Bronchial epithelial cell (primary cell): ENCODE measurements at regions not wholly inside any gene's neighbourhood (a gene's known extent, or its start where the extent isn't known, plus 50 kb on each side); places are given as distances from the start of the nearest gene placed in this dataset.

Experiments used
- DNase-seq: peaks from one replicate; pipeline ENCODE4 v3.0.0-alpha.2; 2010; ENCODE audit warnings: low read depth
- FAIRE-seq: peaks from 2 replicates; lab custom pipeline; 2011; peaks lifted over from hg19 to GRCh38; lab: Jason Lieb, UNC
- H3K27me3 ChIP-seq: 2 replicates; pipeline ENCODE4 v1.5.1; 2011; ENCODE audit warnings: low read length; ENCODE audit not compliant: control insufficient read depth, insufficient read depth
- H3K36me3 ChIP-seq: 2 replicates; pipeline ENCODE4 v1.5.1; 2011; ENCODE audit warnings: low read length; ENCODE audit not compliant: control insufficient read depth, insufficient read depth
- H3K4me3 ChIP-seq: 2 replicates; pipeline ENCODE4 v1.5.1; 2011; ENCODE audit warnings: mild to moderate bottlenecking, low read depth, low read length, control low read depth
- TF ChIP-seq, protein P1 (sequence below): IDR thresholded peaks from 2 replicates; pipeline ENCODE4 v1.5.1; 2011; ENCODE audit warnings: mild to moderate bottlenecking, moderate library complexity, low read length, control low read depth, inconsistent platforms; ENCODE audit not compliant: insufficient read depth, severe bottlenecking

DNA sequence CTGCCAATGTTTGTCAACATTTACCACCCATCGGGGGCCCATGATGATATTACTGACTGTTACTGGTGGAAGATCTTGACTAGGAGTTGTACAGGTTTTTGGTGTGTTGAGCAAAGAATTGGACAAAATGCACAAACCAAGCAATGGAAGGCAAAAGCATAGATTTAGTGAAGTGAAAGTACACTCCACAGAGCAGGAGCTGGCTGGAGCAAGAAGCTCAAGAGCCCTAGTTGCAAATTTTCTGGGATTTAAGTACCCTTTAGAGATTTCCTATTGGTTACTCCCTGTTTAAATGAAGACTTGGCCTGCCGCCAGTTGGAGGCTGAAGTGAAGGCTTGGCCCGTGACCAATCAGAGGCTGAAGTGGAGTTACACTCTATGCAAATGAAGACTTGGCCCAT lies 128.6 kb upstream of the KL start:
- Histone ChIP-seq H3K27me3 (no peaks in the 10 kb centered on the region), H3K36me3 (no peaks in the 10 kb centered on the region), H3K4me3 (no peak overlapping the region)
- FAIRE-seq (no peak), DNase-seq (no peak)
- TF ChIP-seq, protein P1, sequence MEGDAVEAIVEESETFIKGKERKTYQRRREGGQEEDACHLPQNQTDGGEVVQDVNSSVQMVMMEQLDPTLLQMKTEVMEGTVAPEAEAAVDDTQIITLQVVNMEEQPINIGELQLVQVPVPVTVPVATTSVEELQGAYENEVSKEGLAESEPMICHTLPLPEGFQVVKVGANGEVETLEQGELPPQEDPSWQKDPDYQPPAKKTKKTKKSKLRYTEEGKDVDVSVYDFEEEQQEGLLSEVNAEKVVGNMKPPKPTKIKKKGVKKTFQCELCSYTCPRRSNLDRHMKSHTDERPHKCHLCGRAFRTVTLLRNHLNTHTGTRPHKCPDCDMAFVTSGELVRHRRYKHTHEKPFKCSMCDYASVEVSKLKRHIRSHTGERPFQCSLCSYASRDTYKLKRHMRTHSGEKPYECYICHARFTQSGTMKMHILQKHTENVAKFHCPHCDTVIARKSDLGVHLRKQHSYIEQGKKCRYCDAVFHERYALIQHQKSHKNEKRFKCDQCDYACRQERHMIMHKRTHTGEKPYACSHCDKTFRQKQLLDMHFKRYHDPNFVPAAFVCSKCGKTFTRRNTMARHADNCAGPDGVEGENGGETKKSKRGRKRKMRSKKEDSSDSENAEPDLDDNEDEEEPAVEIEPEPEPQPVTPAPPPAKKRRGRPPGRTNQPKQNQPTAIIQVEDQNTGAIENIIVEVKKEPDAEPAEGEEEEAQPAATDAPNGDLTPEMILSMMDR: no peak

DNA sequence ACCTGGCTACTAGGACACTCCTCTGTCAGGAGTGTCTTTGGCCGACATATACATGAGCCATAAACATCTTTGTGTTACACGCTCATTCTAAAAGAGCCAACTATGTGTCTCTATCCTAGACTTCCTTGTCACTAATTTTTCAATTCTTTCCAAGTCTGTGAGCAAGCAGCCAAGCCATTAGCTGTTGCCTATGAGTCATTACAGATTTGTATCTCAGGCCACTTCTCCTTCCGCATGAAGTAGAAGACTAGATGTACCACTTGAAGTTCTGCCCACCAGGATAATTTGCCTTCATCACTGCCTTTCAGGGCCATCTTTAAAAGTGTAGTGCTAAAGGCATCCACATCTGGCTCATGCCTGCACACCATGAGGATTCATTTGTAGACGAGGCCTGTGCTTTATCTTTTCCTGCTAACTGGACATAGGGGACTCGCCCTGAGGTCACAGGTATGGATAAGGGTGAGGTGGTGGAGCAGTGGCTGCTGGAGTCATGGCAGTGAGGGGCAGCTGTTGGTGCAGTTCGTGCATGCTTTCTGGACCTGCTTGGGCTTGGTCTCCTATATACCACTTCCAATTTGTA lies 126.1 kb upstream of the KL start:
- DNase-seq (no peak), FAIRE-seq (no peak)
- H3K27me3 ChIP-seq: no peaks in the 10 kb centered on the region
- TF ChIP-seq, protein P1: no peak
- H3K4me3 ChIP-seq: no peak overlapping the region
- H3K36me3 ChIP-seq: no peaks in the 10 kb centered on the region

GRCh38 chr13:32893176-32893575 lies 123.0 kb upstream of the KL start:
- H3K4me3 ChIP-seq: no peak overlapping the region
- H3K36me3 ChIP-seq: no peaks in the 10 kb centered on the region
- TF ChIP-seq, protein P1: no peak
- DNase-seq (no peak), FAIRE-seq (peak; percentile 66)
- no peaks in the 10 kb centered on the region for H3K27me3 ChIP-seq

GRCh38 chr13:32894589-32895001 lies 121.6 kb upstream of the KL start:
- DNase-seq (peak; percentile 87), FAIRE-seq (no peak)
- TF ChIP-seq, protein P1: no peak
- Histone ChIP-seq H3K4me3 (no peak overlapping the region), H3K27me3 (no peaks in the 10 kb centered on the region), H3K36me3 (no peaks in the 10 kb centered on the region)

GRCh38 chr13:32895296-32895695 lies 120.9 kb upstream of the KL start:
- H3K4me3 ChIP-seq: no peak overlapping the region
- no peaks in the 10 kb centered on the region for H3K36me3 ChIP-seq
- DNase-seq (no peak), FAIRE-seq (no peak)
- TF ChIP-seq, protein P1: no peak
- no peaks in the 10 kb centered on the region for H3K27me3 ChIP-seq

DNA sequence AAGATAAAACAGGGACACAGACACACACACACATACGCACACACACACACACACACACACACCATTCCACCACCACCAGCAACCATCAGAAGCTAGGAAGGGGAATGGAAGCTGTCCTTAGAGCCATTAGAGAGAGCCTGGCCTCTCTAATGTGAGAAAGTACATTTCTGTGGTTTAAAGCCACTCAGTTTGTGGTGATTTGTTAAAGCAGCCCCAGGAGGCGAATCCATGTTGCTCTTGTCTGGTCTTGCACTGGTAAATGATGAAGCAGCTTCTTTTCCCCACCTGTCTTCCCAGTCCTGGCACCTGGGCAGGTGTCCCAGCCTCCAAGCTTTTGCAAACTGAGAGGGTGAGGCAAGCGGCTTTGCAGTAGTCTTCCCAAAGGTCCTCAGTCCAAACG lies 118.9 kb upstream of the KL start:
- no peak for FAIRE-seq

More for the DNA sequence above, 118.9 kb upstream of the KL start:
- no peaks in the 10 kb centered on the region for H3K36me3 ChIP-seq
- H3K4me3 ChIP-seq: no peak overlapping the region
- peak; percentile 59 for DNase-seq
- H3K27me3 ChIP-seq: no peaks in the 10 kb centered on the region
- TF ChIP-seq, protein P1: no peak
